Activated naive CD8-positive, alpha-beta T cell treated with anti-CD3 and anti-CD28 coated beads, Interleukin-2, amount 50 U/mL, for 24 hours (primary cell): ENCODE measurements at regions not wholly inside any gene's neighbourhood (a gene's known extent, or its start where the extent isn't known, plus 50 kb on each side); places are given as distances from the start of the nearest gene placed in this dataset.

Experiments
- ATAC-seq: fragments of 150-1000 bp; cut with Tn5 transposase; one replicate; pipeline ENCODE4 v1.10.0; 2021
- DNase-seq: peaks from one replicate; pipeline ENCODE4 v3.0.0; 2021
- H3K27ac Mint-ChIP-seq: one replicate; pipeline ENCODE4 v1.8.0; 2021; ENCODE audit warnings: mild to moderate bottlenecking, mixed read lengths
- H3K27me3 Mint-ChIP-seq: one replicate; pipeline ENCODE4 v1.8.0; 2021; ENCODE audit warnings: mixed read lengths
- H3K36me3 Mint-ChIP-seq: one replicate; pipeline ENCODE4 v1.8.0; 2021; ENCODE audit warnings: low read depth, mixed read lengths
- H3K4me1 Mint-ChIP-seq: one replicate; pipeline ENCODE4 v1.8.0; 2021; ENCODE audit warnings: mixed read lengths
- H3K4me3 Mint-ChIP-seq: one replicate; pipeline ENCODE4 v1.8.0; 2021; ENCODE audit warnings: mild to moderate bottlenecking, moderate library complexity, mixed read lengths
- H3K9me3 Mint-ChIP-seq: one replicate; pipeline ENCODE4 v1.8.0; 2021; ENCODE audit warnings: mixed read lengths

- Mint-ChIP-seq H3K27me3 (peaks cover 32% of the 10 kb centered on the region), H3K4me1 (peaks cover 3% of the 10 kb centered on the region), H3K36me3 (peaks cover 1% of the 10 kb centered on the region), H3K27ac (no peak overlapping the region), H3K9me3 (no peaks in the 10 kb centered on the region), H3K4me3 (no peak overlapping the region)
- ATAC-seq (no peak), DNase-seq (no peak)
Measured at GRCh38 chr14:23787436-23787835, 151.3 kb downstream of the DHRS2 start.

- Mint-ChIP-seq H3K27ac (no peak overlapping the region), H3K9me3 (no peaks in the 10 kb centered on the region), H3K36me3 (peaks cover 1% of the 10 kb centered on the region), H3K4me1 (peaks cover 3% of the 10 kb centered on the region), H3K4me3 (no peak overlapping the region), H3K27me3 (peaks cover 23% of the 10 kb centered on the region)
- DNase-seq: no peak
- ATAC-seq: no peak
Measured at GRCh38 chr14:23789696-23790095, 153.5 kb downstream of the DHRS2 start.

GRCh38 chr14:23793532-23793931 is 157.4 kb downstream of the DHRS2 start:
- peaks cover 19% of the 10 kb centered on the region for H3K27me3 Mint-ChIP-seq
- H3K36me3 Mint-ChIP-seq: peaks cover under 1% of the 10 kb centered on the region
- no peak overlapping the region for H3K27ac Mint-ChIP-seq
- H3K9me3 Mint-ChIP-seq: no peaks in the 10 kb centered on the region
- no peak for DNase-seq
- no peak for ATAC-seq
- no peak overlapping the region for H3K4me3 Mint-ChIP-seq
- H3K4me1 Mint-ChIP-seq: no peaks in the 10 kb centered on the region

- no peak overlapping the region for H3K4me3 Mint-ChIP-seq
- H3K36me3 Mint-ChIP-seq: no peaks in the 10 kb centered on the region
- DNase-seq (no peak), ATAC-seq (no peak)
- H3K9me3 Mint-ChIP-seq: peaks cover 16% of the 10 kb centered on the region
- H3K27me3 Mint-ChIP-seq: peaks cover 10% of the 10 kb centered on the region
- no peaks in the 10 kb centered on the region for H3K4me1 Mint-ChIP-seq
- no peak overlapping the region for H3K27ac Mint-ChIP-seq
Measured at GRCh38 chr14:23800811-23801210, 152.8 kb upstream of the DHRS4 start.

GRCh38 chr14:23801766-23802165 is 151.8 kb upstream of the DHRS4 start:
- no peak overlapping the region for H3K27ac Mint-ChIP-seq
- H3K4me3 Mint-ChIP-seq: no peak overlapping the region
- no peak for DNase-seq
- ATAC-seq: no peak
- H3K4me1 Mint-ChIP-seq: no peaks in the 10 kb centered on the region
- H3K9me3 Mint-ChIP-seq: peaks cover 16% of the 10 kb centered on the region
- peaks cover 10% of the 10 kb centered on the region for H3K27me3 Mint-ChIP-seq
- no peaks in the 10 kb centered on the region for H3K36me3 Mint-ChIP-seq

- DNase-seq (no peak), ATAC-seq (no peak)
- Mint-ChIP-seq H3K9me3 (peaks cover 16% of the 10 kb centered on the region), H3K4me1 (no peaks in the 10 kb centered on the region), H3K4me3 (no peak overlapping the region), H3K27me3 (peaks cover 6% of the 10 kb centered on the region), H3K27ac (no peak overlapping the region), H3K36me3 (no peaks in the 10 kb centered on the region)
Measured at GRCh38 chr14:23804817-23805216, 148.8 kb upstream of the DHRS4 start.

GRCh38 chr14:23805761-23806160 is 147.8 kb upstream of the DHRS4 start:
- Mint-ChIP-seq H3K4me1 (no peaks in the 10 kb centered on the region), H3K27me3 (peaks cover 2% of the 10 kb centered on the region), H3K27ac (no peak overlapping the region), H3K36me3 (no peaks in the 10 kb centered on the region), H3K4me3 (no peak overlapping the region), H3K9me3 (peaks cover 16% of the 10 kb centered on the region)
- no peak for DNase-seq
- no peak for ATAC-seq

GRCh38 chr14:23814527-23815256 is 138.9 kb upstream of the DHRS4 start:
- Mint-ChIP-seq H3K9me3 (no peaks in the 10 kb centered on the region), H3K4me1 (no peaks in the 10 kb centered on the region), H3K36me3 (no peaks in the 10 kb centered on the region), H3K27ac (no peak overlapping the region), H3K4me3 (no peak overlapping the region), H3K27me3 (no peaks in the 10 kb centered on the region)
- ATAC-seq: no peak
- DNase-seq: no peak

GRCh38 chr14:23816371-23816770 is 137.2 kb upstream of the DHRS4 start:
- Mint-ChIP-seq H3K27me3 (no peaks in the 10 kb centered on the region), H3K4me1 (no peaks in the 10 kb centered on the region), H3K27ac (no peak overlapping the region), H3K9me3 (peaks cover 4% of the 10 kb centered on the region), H3K36me3 (no peaks in the 10 kb centered on the region), H3K4me3 (no peak overlapping the region)
- DNase-seq (no peak), ATAC-seq (no peak)

GRCh38 chr14:23817164-23817767 is 136.3 kb upstream of the DHRS4 start:
- DNase-seq (no peak), ATAC-seq (no peak)
- peaks cover 4% of the 10 kb centered on the region for H3K9me3 Mint-ChIP-seq
- no peaks in the 10 kb centered on the region for H3K27me3 Mint-ChIP-seq
- H3K27ac Mint-ChIP-seq: no peak overlapping the region
- H3K4me1 Mint-ChIP-seq: no peaks in the 10 kb centered on the region
- no peak overlapping the region for H3K4me3 Mint-ChIP-seq
- no peaks in the 10 kb centered on the region for H3K36me3 Mint-ChIP-seq

GRCh38 chr14:23827100-23827892 is 126.3 kb upstream of the DHRS4 start:
- Mint-ChIP-seq H3K27me3 (peaks cover 3% of the 10 kb centered on the region), H3K36me3 (no peaks in the 10 kb centered on the region), H3K4me3 (no peak overlapping the region), H3K9me3 (no peaks in the 10 kb centered on the region), H3K4me1 (no peaks in the 10 kb centered on the region), H3K27ac (no peak overlapping the region)
- DNase-seq (no peak), ATAC-seq (no peak)

GRCh38 chr14:23828001-23828400 is 125.6 kb upstream of the DHRS4 start:
- Mint-ChIP-seq H3K4me3 (no peak overlapping the region), H3K36me3 (no peaks in the 10 kb centered on the region), H3K27me3 (peaks cover 3% of the 10 kb centered on the region), H3K4me1 (no peaks in the 10 kb centered on the region), H3K9me3 (no peaks in the 10 kb centered on the region), H3K27ac (no peak overlapping the region)
- no peak for DNase-seq
- no peak for ATAC-seq

GRCh38 chr14:23828616-23829015 is 125.0 kb upstream of the DHRS4 start:
- no peaks in the 10 kb centered on the region for H3K4me1 Mint-ChIP-seq

GRCh38 chr14:23829736-23830471 is 123.7 kb upstream of the DHRS4 start:
- DNase-seq (no peak), ATAC-seq (no peak)
- no peak overlapping the region for H3K4me3 Mint-ChIP-seq
- H3K4me1 Mint-ChIP-seq: no peaks in the 10 kb centered on the region
- no peak overlapping the region for H3K27ac Mint-ChIP-seq
- no peaks in the 10 kb centered on the region for H3K27me3 Mint-ChIP-seq
- H3K9me3 Mint-ChIP-seq: no peaks in the 10 kb centered on the region
- no peaks in the 10 kb centered on the region for H3K36me3 Mint-ChIP-seq

More at GRCh38 chr14:23828616-23829015, 125.0 kb upstream of the DHRS4 start:
- Mint-ChIP-seq H3K36me3 (no peaks in the 10 kb centered on the region), H3K9me3 (no peaks in the 10 kb centered on the region), H3K27me3 (peaks cover 3% of the 10 kb centered on the region), H3K27ac (no peak overlapping the region), H3K4me3 (no peak overlapping the region)
- no peak for ATAC-seq
- no peak for DNase-seq
